ENCODE measurements at regions not wholly inside any gene's neighbourhood (a gene's known extent, or its start where the extent isn't known, plus 50 kb on each side); places are given as distances from the start of the nearest gene placed in this dataset.

GRCh38 chr1:4129693-4130092, 229.6 kb upstream of the C1orf174 start:
- H3K27me3 Mint-ChIP-seq (ENCODE audit: insufficient read depth, unreplicated experiment) = no peaks in the 10 kb centered on the region
- no peaks in the 10 kb centered on the region for H3K4me1 Mint-ChIP-seq (ENCODE audit: insufficient read depth, unreplicated experiment)
- DNase-seq (ENCODE audit: unreplicated experiment) = no peak
- ChIA-PET POLR2A (no interaction called here), CTCF (no interaction called here)
- no peak overlapping the region for H3K27ac Mint-ChIP-seq (ENCODE audit: low read depth, unreplicated experiment)
- TF ChIP-seq, protein P1, sequence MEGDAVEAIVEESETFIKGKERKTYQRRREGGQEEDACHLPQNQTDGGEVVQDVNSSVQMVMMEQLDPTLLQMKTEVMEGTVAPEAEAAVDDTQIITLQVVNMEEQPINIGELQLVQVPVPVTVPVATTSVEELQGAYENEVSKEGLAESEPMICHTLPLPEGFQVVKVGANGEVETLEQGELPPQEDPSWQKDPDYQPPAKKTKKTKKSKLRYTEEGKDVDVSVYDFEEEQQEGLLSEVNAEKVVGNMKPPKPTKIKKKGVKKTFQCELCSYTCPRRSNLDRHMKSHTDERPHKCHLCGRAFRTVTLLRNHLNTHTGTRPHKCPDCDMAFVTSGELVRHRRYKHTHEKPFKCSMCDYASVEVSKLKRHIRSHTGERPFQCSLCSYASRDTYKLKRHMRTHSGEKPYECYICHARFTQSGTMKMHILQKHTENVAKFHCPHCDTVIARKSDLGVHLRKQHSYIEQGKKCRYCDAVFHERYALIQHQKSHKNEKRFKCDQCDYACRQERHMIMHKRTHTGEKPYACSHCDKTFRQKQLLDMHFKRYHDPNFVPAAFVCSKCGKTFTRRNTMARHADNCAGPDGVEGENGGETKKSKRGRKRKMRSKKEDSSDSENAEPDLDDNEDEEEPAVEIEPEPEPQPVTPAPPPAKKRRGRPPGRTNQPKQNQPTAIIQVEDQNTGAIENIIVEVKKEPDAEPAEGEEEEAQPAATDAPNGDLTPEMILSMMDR (IDR thresholded peaks at IDR 0.05; ENCODE audit: unreplicated experiment) = no peak
- no peak overlapping the region for H3K4me3 Mint-ChIP-seq (ENCODE audit: unreplicated experiment)
- peaks cover 3% of the 10 kb centered on the region for H3K36me3 Mint-ChIP-seq (ENCODE audit: insufficient read depth, unreplicated experiment)
- peaks cover 25% of the 10 kb centered on the region for H3K9me3 Mint-ChIP-seq (ENCODE audit: unreplicated experiment)
- BruUV-seq (replicated peaks) = no TSS peak
- intact Hi-C loops (cut with micrococcal nuclease) = no loop called here

GRCh38 chr1:4130096-4130495, 230.0 kb upstream of the C1orf174 start:
- Mint-ChIP-seq H3K9me3 (ENCODE audit: unreplicated experiment) (peaks cover 21% of the 10 kb centered on the region), H3K4me1 (ENCODE audit: insufficient read depth, unreplicated experiment) (no peaks in the 10 kb centered on the region), H3K4me3 (ENCODE audit: unreplicated experiment) (no peak overlapping the region), H3K27ac (ENCODE audit: low read depth, unreplicated experiment) (no peak overlapping the region), H3K36me3 (ENCODE audit: insufficient read depth, unreplicated experiment) (no peaks in the 10 kb centered on the region), H3K27me3 (ENCODE audit: insufficient read depth, unreplicated experiment) (no peaks in the 10 kb centered on the region)
- intact Hi-C loops (cut with micrococcal nuclease) = no loop called here
- TF ChIP-seq, protein P1 (IDR thresholded peaks at IDR 0.05; ENCODE audit: unreplicated experiment) = no peak
- POLR2A ChIA-PET = interaction anchor here (1.0 kb wide), 1 partner anchor 9 kb away, joined by 3 read pairs; no protein-coding TSS in a partner anchor
- no peak for DNase-seq (ENCODE audit: unreplicated experiment)
- CTCF ChIA-PET = interaction anchor here (0.6 kb wide), 1 partner anchor 615 kb away, joined by 3 read pairs; no protein-coding TSS in a partner anchor
- BruUV-seq (replicated peaks) = no TSS peak

DNA sequence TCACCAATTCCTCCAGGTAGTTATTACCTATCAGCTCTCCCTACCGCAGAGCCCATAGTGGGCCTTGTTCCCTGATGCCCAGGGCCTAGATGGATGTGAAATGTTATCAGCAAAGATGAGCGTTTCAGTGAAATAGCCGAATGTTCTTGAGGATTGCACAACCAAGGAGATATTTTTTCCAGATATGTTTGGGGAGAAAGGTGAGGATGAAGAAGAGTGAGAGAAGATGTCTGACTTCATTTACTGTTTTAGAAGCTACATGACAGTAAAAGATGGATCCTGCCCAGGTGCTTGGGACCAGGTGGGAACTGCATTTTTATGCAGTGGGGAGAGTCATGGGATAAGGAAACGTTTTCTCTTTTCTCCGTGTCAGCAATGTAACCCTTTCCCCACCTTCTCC, 231.7 kb upstream of the C1orf174 start:
- H3K27ac Mint-ChIP-seq (ENCODE audit: low read depth, unreplicated experiment) = no peak overlapping the region
- no TSS peak for BruUV-seq (replicated peaks)
- H3K27me3 Mint-ChIP-seq (ENCODE audit: insufficient read depth, unreplicated experiment) = no peaks in the 10 kb centered on the region
- intact Hi-C loops (cut with micrococcal nuclease) = no loop called here
- POLR2A ChIA-PET = no interaction called here
- H3K36me3 Mint-ChIP-seq (ENCODE audit: insufficient read depth, unreplicated experiment) = no peaks in the 10 kb centered on the region
- peaks cover 26% of the 10 kb centered on the region for H3K9me3 Mint-ChIP-seq (ENCODE audit: unreplicated experiment)
- DNase-seq (ENCODE audit: unreplicated experiment) = no peak
- CTCF ChIA-PET = interaction anchor here (0.7 kb wide), 1 partner anchor 1778 kb away, joined by 3 read pairs; no protein-coding TSS in a partner anchor
- no peaks in the 10 kb centered on the region for H3K4me1 Mint-ChIP-seq (ENCODE audit: insufficient read depth, unreplicated experiment)
- TF ChIP-seq, protein P1 (IDR thresholded peaks at IDR 0.05; ENCODE audit: unreplicated experiment) = no peak
- H3K4me3 Mint-ChIP-seq (ENCODE audit: unreplicated experiment) = no peak overlapping the region

DNA sequence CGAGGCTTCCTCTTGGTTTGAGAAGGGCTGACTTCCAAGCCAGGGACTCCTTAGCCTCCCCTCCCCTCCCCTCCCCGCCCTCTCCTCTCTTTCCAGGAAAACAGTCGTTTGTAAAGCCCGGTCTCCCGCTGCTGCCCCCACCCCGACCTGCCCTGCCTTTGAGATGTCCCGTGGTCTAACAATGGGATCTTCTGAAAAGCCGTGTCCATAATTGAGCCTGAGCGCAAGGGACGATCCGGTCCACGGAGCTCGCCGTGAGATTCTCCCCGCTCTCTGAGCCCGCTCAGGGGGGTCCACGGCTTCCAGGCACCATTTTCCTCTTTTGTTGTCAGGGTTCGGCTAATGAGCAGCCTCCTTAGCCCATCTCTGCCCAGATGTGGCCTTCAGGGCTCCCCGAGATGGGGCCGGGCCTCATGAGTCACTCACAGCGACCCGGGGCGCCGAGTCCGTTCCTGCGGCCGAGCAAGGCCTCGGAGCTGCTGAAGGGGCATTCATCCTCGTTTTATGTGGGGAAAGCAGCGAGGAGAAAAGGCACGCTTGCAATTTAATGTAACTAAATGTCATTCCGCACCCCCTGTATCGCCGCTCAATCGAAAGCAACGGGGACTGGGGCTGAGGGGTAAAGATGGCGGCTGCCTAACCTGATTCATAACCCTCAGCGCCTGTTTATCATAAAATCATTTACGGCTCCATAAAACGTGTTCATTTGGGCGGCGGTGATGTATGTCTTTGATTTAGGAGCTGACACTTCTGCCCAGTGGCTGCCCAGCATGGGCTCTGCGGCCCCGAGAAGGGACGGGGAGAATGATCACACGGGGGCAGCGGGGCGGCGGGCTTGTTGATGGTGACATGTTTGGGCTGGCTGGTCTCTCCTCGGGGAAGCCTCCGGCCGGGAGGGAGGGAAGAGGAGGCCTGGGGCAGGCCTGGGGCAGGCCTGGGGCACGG, 232.6 kb upstream of the C1orf174 start:
- H3K9me3 Mint-ChIP-seq (ENCODE audit: unreplicated experiment) = peaks cover 23% of the 10 kb centered on the region
- no peak for DNase-seq (ENCODE audit: unreplicated experiment)
- H3K36me3 Mint-ChIP-seq (ENCODE audit: insufficient read depth, unreplicated experiment) = no peaks in the 10 kb centered on the region
- TF ChIP-seq, protein P1 (IDR thresholded peaks at IDR 0.05; ENCODE audit: unreplicated experiment) = no peak
- CTCF ChIA-PET = no interaction called here
- H3K4me1 Mint-ChIP-seq (ENCODE audit: insufficient read depth, unreplicated experiment) = no peaks in the 10 kb centered on the region
- no peak overlapping the region for H3K4me3 Mint-ChIP-seq (ENCODE audit: unreplicated experiment)
- intact Hi-C loops (cut with micrococcal nuclease) = no loop called here
- BruUV-seq (replicated peaks) = no TSS peak
- POLR2A ChIA-PET = no interaction called here
- H3K27me3 Mint-ChIP-seq (ENCODE audit: insufficient read depth, unreplicated experiment) = no peaks in the 10 kb centered on the region
- H3K27ac Mint-ChIP-seq (ENCODE audit: low read depth, unreplicated experiment) = no peak overlapping the region

All from MCF 10A (cell line).